CD14-positive monocyte (primary cell): ENCODE measurements at regions not wholly inside any gene's neighbourhood (a gene's known extent, or its start where the extent isn't known, plus 50 kb on each side); places are given as distances from the start of the nearest gene placed in this dataset.

Experiments
- DNase-seq, 3 donors: peaks; one replicate each; pipeline ENCODE4 v3.0.0-alpha.2; 2011 to 2022
- H2AFZ ChIP-seq: 2 replicates; pipeline ENCODE4 v1.6.0; 2012; ENCODE audit warnings: mild to moderate bottlenecking, low read depth, low read length, inconsistent platforms; ENCODE audit not compliant: insufficient read depth, poor library complexity, severe bottlenecking
- H3K27ac ChIP-seq, 2 donors: 1 replicate in 1 of 2; 2 replicates in 1 of 2; pipeline ENCODE4 v1.5.1; 2012 to 2013; ENCODE audit warnings: low read length in 2 of 2, control low read depth in 1 of 2, inconsistent platforms in 1 of 2, low read depth in 1 of 2, mild to moderate bottlenecking in 1 of 2
- H3K27me3 ChIP-seq, 2 donors: one replicate each; pipeline versions ENCODE4 v1.6.0 to v1.6.1; 2011 to 2013; ENCODE audit warnings: low read length in 2 of 2; ENCODE audit not compliant: control insufficient read depth in 2 of 2, insufficient read depth in 2 of 2
- H3K36me3 ChIP-seq, 2 donors: replicated peaks in 1 of 2; 1 replicate in 1 of 2; 2 replicates in 1 of 2; pipeline versions ENCODE4 v1.5.1 to v1.6.1; 2012 to 2013; ENCODE audit warnings: low read length in 2 of 2, control low read depth in 1 of 2, inconsistent platforms in 1 of 2, mild to moderate bottlenecking in 1 of 2; ENCODE audit not compliant: insufficient read depth in 2 of 2, control insufficient read depth in 1 of 2
- H3K4me1 ChIP-seq, 2 donors: 1 replicate in 1 of 2; 2 replicates in 1 of 2; pipeline versions ENCODE4 v1.5.1 to v1.6.1; 2012 to 2013; ENCODE audit warnings: low read length in 2 of 2, control low read depth in 1 of 2, inconsistent platforms in 1 of 2, mild to moderate bottlenecking in 1 of 2, moderate library complexity in 1 of 2; ENCODE audit not compliant: insufficient read depth in 2 of 2, control insufficient read depth in 1 of 2
- H3K4me2 ChIP-seq: replicated peaks from 2 replicates; pipeline ENCODE3; 2012; ENCODE audit warnings: low read length, moderate library complexity, mild to moderate bottlenecking; ENCODE audit not compliant: poor library complexity, severe bottlenecking; ENCODE audit errors: extremely low read depth
- H3K4me3 ChIP-seq, 3 experiments: fragments of 200-600 bp in 1 of 3; sonication (generic) in 1 of 3; replicated peaks in 1 of 3; 1 replicate in 2 of 3; 2 replicates in 1 of 3; pipeline ENCODE4 v1.5.1; 2011 to 2013; ENCODE audit warnings: low read length in 3 of 3, mild to moderate bottlenecking in 3 of 3, control low read depth in 2 of 3, low read depth in 2 of 3, inconsistent platforms in 1 of 3, moderate library complexity in 1 of 3
- H3K79me2 ChIP-seq: 2 replicates; pipeline ENCODE4 v1.6.0; 2012; ENCODE audit warnings: mild to moderate bottlenecking, control low read depth, inconsistent platforms, low read length, moderate library complexity; ENCODE audit not compliant: insufficient read depth
- H3K9ac ChIP-seq: 2 replicates; pipeline ENCODE4 v1.6.0; 2017; ENCODE audit warnings: low read length, mild to moderate bottlenecking; ENCODE audit not compliant: insufficient read depth, poor library complexity, severe bottlenecking
- H3K9me3 ChIP-seq, 2 donors: replicated peaks in 1 of 2; 1 replicate in 1 of 2; 2 replicates in 1 of 2; pipeline versions ENCODE4 v1.5.1 to v1.6.1; 2012 to 2013; ENCODE audit warnings: low read length in 2 of 2, control low read depth in 1 of 2; ENCODE audit not compliant: control insufficient read depth in 1 of 2, insufficient read depth in 1 of 2
- H4K20me1 ChIP-seq: 2 replicates; pipeline ENCODE4 v1.6.0; 2012; ENCODE audit warnings: mild to moderate bottlenecking, low read length, control low read depth, moderate library complexity; ENCODE audit not compliant: insufficient read depth
- H3K27ac Mint-ChIP-seq, 7 donors: one replicate each; pipeline ENCODE4 v1.8.0; 2020; ENCODE audit warnings: mild to moderate bottlenecking in 7 of 7, mixed read lengths in 7 of 7, moderate library complexity in 6 of 7, inconsistent platforms in 2 of 7
- H3K27me3 Mint-ChIP-seq, 3 donors: one replicate each; pipeline ENCODE4 v1.8.0; 2021 to 2022; ENCODE audit warnings: low read depth in 3 of 3, mild to moderate bottlenecking in 3 of 3, mixed read lengths in 3 of 3, moderate library complexity in 3 of 3, inconsistent platforms in 1 of 3
- H3K36me3 Mint-ChIP-seq, 2 donors: one replicate each; pipeline ENCODE4 v1.8.0; 2020; ENCODE audit warnings: mixed read lengths in 2 of 2, inconsistent platforms in 1 of 2, mild to moderate bottlenecking in 1 of 2
- H3K4me1 Mint-ChIP-seq: one replicate; pipeline ENCODE4 v1.8.0; 2020; ENCODE audit warnings: mild to moderate bottlenecking, mixed read lengths
- H3K4me3 Mint-ChIP-seq, 2 donors: one replicate each; pipeline ENCODE4 v1.8.0; 2020; ENCODE audit warnings: mild to moderate bottlenecking in 2 of 2, mixed read lengths in 2 of 2, moderate library complexity in 1 of 2
- H3K9me3 Mint-ChIP-seq, 7 donors: one replicate each; pipeline ENCODE4 v1.8.0; 2020 to 2022; ENCODE audit warnings: mixed read lengths in 7 of 7, mild to moderate bottlenecking in 6 of 7, moderate library complexity in 6 of 7, inconsistent platforms in 2 of 7
- CTCF ChIP-seq: fragments of 200-600 bp; IDR thresholded peaks from one replicate; pipeline ENCODE4 v1.8.0; 2022; ENCODE audit warnings: antibody characterized with exemption, mild to moderate bottlenecking
- WGBS: methylation state at CpG from one replicate; pipeline ENCODE4 v1.1.5; 2013; ENCODE audit warnings: missing lambda C conversion rate; ENCODE audit not compliant: insufficient coverage; 5-methylcytosine and 5-hydroxymethylcytosine counted together
- intact Hi-C, 2 donors: fragments of 100-400 bp; cut with micrococcal nuclease; formaldehyde crosslinking; loops; one replicate each; pipeline versions ENCODE4 v1.15.0 to v1.15.1; 2023

- DNase-seq, result no peak
- no peaks in the 10 kb centered on the region for H3K36me3 ChIP-seq
- no peak overlapping the region for H3K9ac ChIP-seq
- no peaks in the 10 kb centered on the region for H3K79me2 ChIP-seq
- H3K4me1 Mint-ChIP-seq, result no peaks in the 10 kb centered on the region
- H2AFZ ChIP-seq, result no peak overlapping the region
- H3K4me3 ChIP-seq, result no peak overlapping the region
- no peak overlapping the region for H3K4me3 Mint-ChIP-seq
- H3K4me2 ChIP-seq, result no peak overlapping the region
- intact Hi-C loops, result no loop called here
- H4K20me1 ChIP-seq, result no peaks in the 10 kb centered on the region
- H3K4me1 ChIP-seq, result no peaks in the 10 kb centered on the region
- no peak overlapping the region for H3K27ac Mint-ChIP-seq
- no peaks in the 10 kb centered on the region for H3K9me3 ChIP-seq
- no peak for TF ChIP-seq CTCF
- WGBS, result 60% methylated on average over 1 of the region's 1 CpG
- H3K27me3 ChIP-seq, result no peaks in the 10 kb centered on the region
- H3K9me3 Mint-ChIP-seq, result peaks cover 0 to 3% (median 0%) of the 10 kb centered on the region in 7 donors
- H3K36me3 Mint-ChIP-seq, result no peaks in the 10 kb centered on the region
- no peak overlapping the region for H3K27ac ChIP-seq
- H3K27me3 Mint-ChIP-seq, result no peaks in the 10 kb centered on the region
Observed at GRCh38 chr16:65222049-65222448, 100.2 kb upstream of the CDH11 start.

DNA sequence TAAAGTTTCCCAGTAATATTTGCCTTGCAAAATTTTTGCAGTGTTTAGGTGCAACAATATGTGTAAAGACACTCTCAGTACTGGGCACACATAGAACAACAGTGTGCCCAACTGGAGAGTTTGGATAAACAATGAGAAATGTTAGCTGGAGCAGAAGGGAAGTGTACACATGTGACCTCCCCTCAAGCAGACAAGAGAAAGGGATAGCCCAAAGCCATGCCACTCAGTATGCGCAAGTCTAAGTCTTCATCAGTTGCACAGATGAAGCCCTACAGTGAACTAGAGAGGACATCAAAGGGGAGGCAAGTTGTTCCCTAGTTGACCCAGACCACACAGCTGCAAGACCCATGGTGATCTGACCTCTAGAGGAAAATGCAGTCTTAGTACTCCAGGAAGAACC, 97.9 kb upstream of the CDH11 start:
- Histone ChIP-seq H3K36me3 (no peaks in the 10 kb centered on the region), H4K20me1 (no peaks in the 10 kb centered on the region), H3K4me1 (no peaks in the 10 kb centered on the region), H3K27me3 (no peaks in the 10 kb centered on the region), H3K79me2 (no peaks in the 10 kb centered on the region), H3K4me3 (no peak overlapping the region), H3K27ac (no peak overlapping the region), H3K9ac (no peak overlapping the region), H2AFZ (no peak overlapping the region), H3K9me3 (no peaks in the 10 kb centered on the region), H3K4me2 (no peak overlapping the region)
- Mint-ChIP-seq H3K27me3 (no peaks in the 10 kb centered on the region), H3K36me3 (no peaks in the 10 kb centered on the region), H3K4me3 (no peak overlapping the region), H3K27ac (no peak overlapping the region), H3K9me3 (peaks cover 0 to 3% (median 1%) of the 10 kb centered on the region in 7 donors), H3K4me1 (no peaks in the 10 kb centered on the region)
- no peak for TF ChIP-seq CTCF
- WGBS, result no CpG with 5 or more reads among the region's 1 CpG
- intact Hi-C loops, result no loop called here
- no peak for DNase-seq
